ENCODE measurements at regions not wholly inside any gene's neighbourhood (a gene's known extent, or its start where the extent isn't known, plus 50 kb on each side); places are given as distances from the start of the nearest gene placed in this dataset.

- POLR2A ChIA-PET, result no interaction called here
- CTCF ChIA-PET, result no interaction called here
- TF ChIP-seq CTCF (IDR thresholded peaks at IDR 0.05; ENCODE audit: control extremely low read depth, extremely low read depth, low read depth, missing control alignments), result no peak
These were observed 688.3 kb downstream of the PRR16 start for GRCh38 chr5:121152411-121152810.

GRCh38 chr5:121156565-121156964 lies 692.5 kb downstream of the PRR16 start:
- CTCF ChIA-PET, result no interaction called here
- no peak for TF ChIP-seq CTCF (IDR thresholded peaks at IDR 0.05; ENCODE audit: control extremely low read depth, extremely low read depth, low read depth, missing control alignments)
- POLR2A ChIA-PET, result no interaction called here
- no peak for DNase-seq (ENCODE audit: extremely low spot score)

More at GRCh38 chr5:121152411-121152810, 688.3 kb downstream of the PRR16 start:
- no peak for DNase-seq (ENCODE audit: extremely low spot score)

- CTCF ChIA-PET, result interaction anchor here (0.9 kb wide), 1 partner anchor 20 kb away, joined by 3 read pairs; no protein-coding TSS in a partner anchor
- TF ChIP-seq CTCF (IDR thresholded peaks at IDR 0.05; ENCODE audit: control extremely low read depth, extremely low read depth, low read depth, missing control alignments), result no peak
- no peak for DNase-seq (ENCODE audit: extremely low spot score)
- POLR2A ChIA-PET, result no interaction called here
These were observed 693.2 kb upstream of the FTMT start for GRCh38 chr5:121158451-121158850.

GRCh38 chr5:121160591-121160990 lies 691.1 kb upstream of the FTMT start:
- ChIA-PET POLR2A (no interaction called here), CTCF (no interaction called here)
- no peak for DNase-seq (ENCODE audit: extremely low spot score)
- TF ChIP-seq CTCF (IDR thresholded peaks at IDR 0.05; ENCODE audit: control extremely low read depth, extremely low read depth, low read depth, missing control alignments), result no peak

GRCh38 chr5:121164632-121165031 lies 687.0 kb upstream of the FTMT start:
- POLR2A ChIA-PET, result no interaction called here
- DNase-seq (ENCODE audit: extremely low spot score), result no peak
- CTCF ChIA-PET, result no interaction called here
- no peak for TF ChIP-seq CTCF (IDR thresholded peaks at IDR 0.05; ENCODE audit: control extremely low read depth, extremely low read depth, low read depth, missing control alignments)

GRCh38 chr5:121171361-121171760 lies 680.3 kb upstream of the FTMT start:
- no peak for DNase-seq (ENCODE audit: extremely low spot score)
- TF ChIP-seq CTCF (IDR thresholded peaks at IDR 0.05; ENCODE audit: control extremely low read depth, extremely low read depth, low read depth, missing control alignments), result no peak
- POLR2A ChIA-PET, result no interaction called here
- CTCF ChIA-PET, result interaction anchor here (1.8 kb wide), 1 partner anchor 9 kb away, joined by 6 read pairs; no protein-coding TSS in a partner anchor

- ChIA-PET POLR2A (no interaction called here), CTCF (interaction anchor here (1.8 kb wide), 1 partner anchor 9 kb away, joined by 6 read pairs; no protein-coding TSS in a partner anchor)
- no peak for TF ChIP-seq CTCF (IDR thresholded peaks at IDR 0.05; ENCODE audit: control extremely low read depth, extremely low read depth, low read depth, missing control alignments)
- no peak for DNase-seq (ENCODE audit: extremely low spot score)
These were observed 679.8 kb upstream of the FTMT start for GRCh38 chr5:121171834-121172233.

All from GM10248 (cell line).